GM23338 (cell line): ENCODE measurements at regions not wholly inside any gene's neighbourhood (a gene's known extent, or its start where the extent isn't known, plus 50 kb on each side); places are given as distances from the start of the nearest gene placed in this dataset.

Source experiments
- CREB1 ChIP-seq: fragments of 250-450 bp; sonication (Bioruptor Pico); IDR thresholded peaks from 2 replicates; pipeline ENCODE4 v1.5.0; 2020; ENCODE audit warnings: low read depth, mild to moderate bottlenecking, moderate library complexity
- EZH2 ChIP-seq: fragments of 200-600 bp; sonication (generic); IDR thresholded peaks from one replicate; pipeline ENCODE4 v1.8.0; 2017; ENCODE audit warnings: antibody characterized with exemption, mild to moderate bottlenecking, low read depth; ENCODE audit not compliant: unreplicated experiment
- EZH2phosphoT487 ChIP-seq: fragments of 200-600 bp; sonication (generic); IDR thresholded peaks from one replicate; pipeline ENCODE4 v1.8.1; 2018; ENCODE audit warnings: antibody characterized with exemption; ENCODE audit not compliant: unreplicated experiment
- JUNB ChIP-seq: IDR thresholded peaks from one replicate; pipeline ENCODE4 v1.6.1; 2016; ENCODE audit warnings: antibody characterized with exemption; ENCODE audit not compliant: unreplicated experiment
- POLR2AphosphoS5 ChIP-seq: IDR thresholded peaks from 2 replicates; pipeline ENCODE4 v1.6.1; 2016; ENCODE audit warnings: antibody characterized with exemption, low read depth
- ZNF114 ChIP-seq: fragments of 250-450 bp; sonication (Bioruptor Pico); IDR thresholded peaks from 2 replicates; pipeline ENCODE4 v1.5.0; 2020; ENCODE audit warnings: mild to moderate bottlenecking, moderate library complexity
- ZNF331 ChIP-seq: fragments of 250-450 bp; sonication (Bioruptor Pico); IDR thresholded peaks from 2 replicates; pipeline ENCODE4 v1.5.0; 2020; ENCODE audit warnings: low read depth, mild to moderate bottlenecking, moderate library complexity
- TF ChIP-seq, protein P1 (sequence below): IDR thresholded peaks from one replicate; pipeline ENCODE4 v1.6.1; 2018; ENCODE audit warnings: antibody characterized with exemption; ENCODE audit not compliant: unreplicated experiment
- TF ChIP-seq, protein P2 (sequence below), 2 experiments: fragments of 200-600 bp in 1 of 2; sonication (generic) in 1 of 2; conservative IDR thresholded peaks; 2 replicates each; pipeline versions ENCODE4 v1.5.1 to v1.6.1; 2016 to 2017; ENCODE audit warnings: antibody characterized with exemption in 2 of 2, low read depth in 2 of 2, mild to moderate bottlenecking in 2 of 2, moderate library complexity in 1 of 2
- TF ChIP-seq, protein P3 (sequence below): fragments of 250-450 bp; sonication (Bioruptor Pico); IDR thresholded peaks from 2 replicates; pipeline ENCODE4 v1.5.0; 2020; ENCODE audit warnings: mild to moderate bottlenecking, moderate library complexity
- TF ChIP-seq, protein P4 (sequence below): IDR thresholded peaks from 2 replicates; pipeline ENCODE4 v1.6.1; 2016; ENCODE audit warnings: antibody characterized with exemption

DNA sequence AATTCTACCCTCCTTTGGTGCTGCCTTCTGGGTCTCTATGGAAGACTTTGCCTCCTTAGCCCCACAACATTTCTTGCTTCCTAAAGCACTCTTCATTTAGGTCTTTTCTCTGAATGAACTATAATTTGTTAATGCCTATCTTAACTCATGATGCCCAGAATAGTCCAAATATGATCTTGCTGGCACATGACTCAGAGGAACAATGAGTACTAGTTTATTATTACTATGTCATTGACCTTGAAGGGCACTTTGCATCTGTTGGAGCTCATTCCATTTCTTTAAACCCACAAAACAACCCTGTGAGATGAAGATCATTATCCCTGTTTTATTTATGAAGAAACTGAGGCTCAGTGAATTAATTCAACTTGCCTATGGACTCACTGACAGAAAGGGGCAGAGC, 320.2 kb upstream of the PLET1 start:
- TF ChIP-seq, protein P1, sequence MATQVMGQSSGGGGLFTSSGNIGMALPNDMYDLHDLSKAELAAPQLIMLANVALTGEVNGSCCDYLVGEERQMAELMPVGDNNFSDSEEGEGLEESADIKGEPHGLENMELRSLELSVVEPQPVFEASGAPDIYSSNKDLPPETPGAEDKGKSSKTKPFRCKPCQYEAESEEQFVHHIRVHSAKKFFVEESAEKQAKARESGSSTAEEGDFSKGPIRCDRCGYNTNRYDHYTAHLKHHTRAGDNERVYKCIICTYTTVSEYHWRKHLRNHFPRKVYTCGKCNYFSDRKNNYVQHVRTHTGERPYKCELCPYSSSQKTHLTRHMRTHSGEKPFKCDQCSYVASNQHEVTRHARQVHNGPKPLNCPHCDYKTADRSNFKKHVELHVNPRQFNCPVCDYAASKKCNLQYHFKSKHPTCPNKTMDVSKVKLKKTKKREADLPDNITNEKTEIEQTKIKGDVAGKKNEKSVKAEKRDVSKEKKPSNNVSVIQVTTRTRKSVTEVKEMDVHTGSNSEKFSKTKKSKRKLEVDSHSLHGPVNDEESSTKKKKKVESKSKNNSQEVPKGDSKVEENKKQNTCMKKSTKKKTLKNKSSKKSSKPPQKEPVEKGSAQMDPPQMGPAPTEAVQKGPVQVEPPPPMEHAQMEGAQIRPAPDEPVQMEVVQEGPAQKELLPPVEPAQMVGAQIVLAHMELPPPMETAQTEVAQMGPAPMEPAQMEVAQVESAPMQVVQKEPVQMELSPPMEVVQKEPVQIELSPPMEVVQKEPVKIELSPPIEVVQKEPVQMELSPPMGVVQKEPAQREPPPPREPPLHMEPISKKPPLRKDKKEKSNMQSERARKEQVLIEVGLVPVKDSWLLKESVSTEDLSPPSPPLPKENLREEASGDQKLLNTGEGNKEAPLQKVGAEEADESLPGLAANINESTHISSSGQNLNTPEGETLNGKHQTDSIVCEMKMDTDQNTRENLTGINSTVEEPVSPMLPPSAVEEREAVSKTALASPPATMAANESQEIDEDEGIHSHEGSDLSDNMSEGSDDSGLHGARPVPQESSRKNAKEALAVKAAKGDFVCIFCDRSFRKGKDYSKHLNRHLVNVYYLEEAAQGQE: no peak
- TF ChIP-seq POLR2AphosphoS5 (no peak), EZH2 (no peak), EZH2phosphoT487 (no peak), ZNF114 (CRISPR knock-in tag) (no peak), JUNB (no peak), CREB1 (CRISPR knock-in tag) (no peak), ZNF331 (CRISPR knock-in tag) (no peak)
- TF ChIP-seq, protein P2, sequence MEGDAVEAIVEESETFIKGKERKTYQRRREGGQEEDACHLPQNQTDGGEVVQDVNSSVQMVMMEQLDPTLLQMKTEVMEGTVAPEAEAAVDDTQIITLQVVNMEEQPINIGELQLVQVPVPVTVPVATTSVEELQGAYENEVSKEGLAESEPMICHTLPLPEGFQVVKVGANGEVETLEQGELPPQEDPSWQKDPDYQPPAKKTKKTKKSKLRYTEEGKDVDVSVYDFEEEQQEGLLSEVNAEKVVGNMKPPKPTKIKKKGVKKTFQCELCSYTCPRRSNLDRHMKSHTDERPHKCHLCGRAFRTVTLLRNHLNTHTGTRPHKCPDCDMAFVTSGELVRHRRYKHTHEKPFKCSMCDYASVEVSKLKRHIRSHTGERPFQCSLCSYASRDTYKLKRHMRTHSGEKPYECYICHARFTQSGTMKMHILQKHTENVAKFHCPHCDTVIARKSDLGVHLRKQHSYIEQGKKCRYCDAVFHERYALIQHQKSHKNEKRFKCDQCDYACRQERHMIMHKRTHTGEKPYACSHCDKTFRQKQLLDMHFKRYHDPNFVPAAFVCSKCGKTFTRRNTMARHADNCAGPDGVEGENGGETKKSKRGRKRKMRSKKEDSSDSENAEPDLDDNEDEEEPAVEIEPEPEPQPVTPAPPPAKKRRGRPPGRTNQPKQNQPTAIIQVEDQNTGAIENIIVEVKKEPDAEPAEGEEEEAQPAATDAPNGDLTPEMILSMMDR (conservative IDR thresholded peaks at IDR 0.05; ENCODE audit: low read depth in 2 of 2): no peak
- TF ChIP-seq, protein P3, sequence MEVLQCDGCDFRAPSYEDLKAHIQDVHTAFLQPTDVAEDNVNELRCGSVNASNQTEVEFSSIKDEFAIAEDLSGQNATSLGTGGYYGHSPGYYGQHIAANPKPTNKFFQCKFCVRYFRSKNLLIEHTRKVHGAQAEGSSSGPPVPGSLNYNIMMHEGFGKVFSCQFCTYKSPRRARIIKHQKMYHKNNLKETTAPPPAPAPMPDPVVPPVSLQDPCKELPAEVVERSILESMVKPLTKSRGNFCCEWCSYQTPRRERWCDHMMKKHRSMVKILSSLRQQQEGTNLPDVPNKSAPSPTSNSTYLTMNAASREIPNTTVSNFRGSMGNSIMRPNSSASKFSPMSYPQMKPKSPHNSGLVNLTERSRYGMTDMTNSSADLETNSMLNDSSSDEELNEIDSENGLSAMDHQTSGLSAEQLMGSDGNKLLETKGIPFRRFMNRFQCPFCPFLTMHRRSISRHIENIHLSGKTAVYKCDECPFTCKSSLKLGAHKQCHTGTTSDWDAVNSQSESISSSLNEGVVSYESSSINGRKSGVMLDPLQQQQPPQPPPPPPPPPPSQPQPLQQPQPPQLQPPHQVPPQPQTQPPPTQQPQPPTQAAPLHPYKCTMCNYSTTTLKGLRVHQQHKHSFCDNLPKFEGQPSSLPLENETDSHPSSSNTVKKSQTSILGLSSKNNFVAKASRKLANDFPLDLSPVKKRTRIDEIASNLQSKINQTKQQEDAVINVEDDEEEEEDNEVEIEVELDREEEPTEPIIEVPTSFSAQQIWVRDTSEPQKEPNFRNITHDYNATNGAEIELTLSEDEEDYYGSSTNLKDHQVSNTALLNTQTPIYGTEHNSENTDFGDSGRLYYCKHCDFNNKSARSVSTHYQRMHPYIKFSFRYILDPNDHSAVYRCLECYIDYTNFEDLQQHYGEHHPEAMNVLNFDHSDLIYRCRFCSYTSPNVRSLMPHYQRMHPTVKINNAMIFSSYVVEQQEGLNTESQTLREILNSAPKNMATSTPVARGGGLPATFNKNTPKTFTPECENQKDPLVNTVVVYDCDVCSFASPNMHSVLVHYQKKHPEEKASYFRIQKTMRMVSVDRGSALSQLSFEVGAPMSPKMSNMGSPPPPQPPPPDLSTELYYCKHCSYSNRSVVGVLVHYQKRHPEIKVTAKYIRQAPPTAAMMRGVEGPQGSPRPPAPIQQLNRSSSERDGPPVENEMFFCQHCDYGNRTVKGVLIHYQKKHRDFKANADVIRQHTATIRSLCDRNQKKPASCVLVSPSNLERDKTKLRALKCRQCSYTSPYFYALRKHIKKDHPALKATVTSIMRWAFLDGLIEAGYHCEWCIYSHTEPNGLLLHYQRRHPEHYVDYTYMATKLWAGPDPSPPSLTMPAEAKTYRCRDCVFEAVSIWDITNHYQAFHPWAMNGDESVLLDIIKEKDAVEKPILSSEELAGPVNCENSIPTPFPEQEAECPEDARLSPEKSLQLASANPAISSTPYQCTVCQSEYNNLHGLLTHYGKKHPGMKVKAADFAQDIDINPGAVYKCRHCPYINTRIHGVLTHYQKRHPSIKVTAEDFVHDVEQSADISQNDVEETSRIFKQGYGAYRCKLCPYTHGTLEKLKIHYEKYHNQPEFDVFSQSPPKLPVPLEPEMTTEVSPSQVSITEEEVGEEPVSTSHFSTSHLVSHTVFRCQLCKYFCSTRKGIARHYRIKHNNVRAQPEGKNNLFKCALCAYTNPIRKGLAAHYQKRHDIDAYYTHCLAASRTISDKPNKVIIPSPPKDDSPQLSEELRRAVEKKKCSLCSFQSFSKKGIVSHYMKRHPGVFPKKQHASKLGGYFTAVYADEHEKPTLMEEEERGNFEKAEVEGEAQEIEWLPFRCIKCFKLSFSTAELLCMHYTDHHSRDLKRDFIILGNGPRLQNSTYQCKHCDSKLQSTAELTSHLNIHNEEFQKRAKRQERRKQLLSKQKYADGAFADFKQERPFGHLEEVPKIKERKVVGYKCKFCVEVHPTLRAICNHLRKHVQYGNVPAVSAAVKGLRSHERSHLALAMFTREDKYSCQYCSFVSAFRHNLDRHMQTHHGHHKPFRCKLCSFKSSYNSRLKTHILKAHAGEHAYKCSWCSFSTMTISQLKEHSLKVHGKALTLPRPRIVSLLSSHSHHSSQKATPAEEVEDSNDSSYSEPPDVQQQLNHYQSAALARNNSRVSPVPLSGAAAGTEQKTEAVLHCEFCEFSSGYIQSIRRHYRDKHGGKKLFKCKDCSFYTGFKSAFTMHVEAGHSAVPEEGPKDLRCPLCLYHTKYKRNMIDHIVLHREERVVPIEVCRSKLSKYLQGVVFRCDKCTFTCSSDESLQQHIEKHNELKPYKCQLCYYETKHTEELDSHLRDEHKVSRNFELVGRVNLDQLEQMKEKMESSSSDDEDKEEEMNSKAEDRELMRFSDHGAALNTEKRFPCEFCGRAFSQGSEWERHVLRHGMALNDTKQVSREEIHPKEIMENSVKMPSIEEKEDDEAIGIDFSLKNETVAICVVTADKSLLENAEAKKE (CRISPR knock-in tag): no peak
- TF ChIP-seq, protein P4, sequence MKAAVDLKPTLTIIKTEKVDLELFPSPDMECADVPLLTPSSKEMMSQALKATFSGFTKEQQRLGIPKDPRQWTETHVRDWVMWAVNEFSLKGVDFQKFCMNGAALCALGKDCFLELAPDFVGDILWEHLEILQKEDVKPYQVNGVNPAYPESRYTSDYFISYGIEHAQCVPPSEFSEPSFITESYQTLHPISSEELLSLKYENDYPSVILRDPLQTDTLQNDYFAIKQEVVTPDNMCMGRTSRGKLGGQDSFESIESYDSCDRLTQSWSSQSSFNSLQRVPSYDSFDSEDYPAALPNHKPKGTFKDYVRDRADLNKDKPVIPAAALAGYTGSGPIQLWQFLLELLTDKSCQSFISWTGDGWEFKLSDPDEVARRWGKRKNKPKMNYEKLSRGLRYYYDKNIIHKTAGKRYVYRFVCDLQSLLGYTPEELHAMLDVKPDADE: no peak
